Fibroblast of villous mesenchyme (primary cell): ENCODE measurements at regions not wholly inside any gene's neighbourhood (a gene's known extent, or its start where the extent isn't known, plus 50 kb on each side); places are given as distances from the start of the nearest gene placed in this dataset.

ENCODE experiments used
- DNase-seq: peaks from one replicate; pipeline ENCODE4 v3.0.0-alpha.2; 2010; ENCODE audit warnings: low read depth
- H3K4me3 ChIP-seq: 2 replicates; pipeline ENCODE4 v1.5.1; 2011; ENCODE audit warnings: low read depth, mild to moderate bottlenecking, low read length
- CTCF ChIP-seq: IDR thresholded peaks from 2 replicates; pipeline ENCODE4 v1.5.1; 2012; ENCODE audit warnings: low read depth, mild to moderate bottlenecking, low read length; ENCODE audit not compliant: insufficient read depth

- H3K4me3 ChIP-seq, result no peak overlapping the region
- DNase-seq, result no peak
- TF ChIP-seq CTCF, result no peak
These were observed 488.9 kb upstream of the FAT1 start for GRCh38 chr4:187212446-187213080.

GRCh38 chr4:187215438-187215837 lies 491.8 kb upstream of the FAT1 start:
- H3K4me3 ChIP-seq, result no peak overlapping the region
- no peak for DNase-seq
- no peak for TF ChIP-seq CTCF

GRCh38 chr4:187218705-187219245 lies 495.1 kb upstream of the FAT1 start:
- TF ChIP-seq CTCF, result no peak
- peak; percentile 93 for DNase-seq
- H3K4me3 ChIP-seq, result peak overlapping the region; percentile 10

DNA sequence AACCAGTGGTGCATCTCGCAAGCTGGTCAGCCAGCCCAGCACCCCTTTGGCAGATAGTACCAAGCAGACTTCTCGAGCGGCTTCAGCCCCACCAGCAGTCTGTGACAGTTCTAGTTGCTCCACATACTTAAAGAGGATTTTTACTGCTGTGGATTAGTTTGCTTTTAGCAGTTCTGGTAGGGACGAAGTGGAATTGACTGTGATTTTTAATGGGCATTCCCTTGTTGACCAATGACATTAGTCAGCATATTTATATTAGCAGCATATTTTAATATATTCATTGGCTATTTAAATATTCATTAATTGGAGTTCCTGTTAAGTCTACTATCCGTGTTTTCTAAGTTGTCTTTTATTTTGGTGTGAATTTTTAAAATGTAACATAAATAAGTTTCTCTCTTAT lies 500.9 kb upstream of the FAT1 start:
- no peak for TF ChIP-seq CTCF
- no peak overlapping the region for H3K4me3 ChIP-seq
- DNase-seq, result peak; percentile 55

DNA sequence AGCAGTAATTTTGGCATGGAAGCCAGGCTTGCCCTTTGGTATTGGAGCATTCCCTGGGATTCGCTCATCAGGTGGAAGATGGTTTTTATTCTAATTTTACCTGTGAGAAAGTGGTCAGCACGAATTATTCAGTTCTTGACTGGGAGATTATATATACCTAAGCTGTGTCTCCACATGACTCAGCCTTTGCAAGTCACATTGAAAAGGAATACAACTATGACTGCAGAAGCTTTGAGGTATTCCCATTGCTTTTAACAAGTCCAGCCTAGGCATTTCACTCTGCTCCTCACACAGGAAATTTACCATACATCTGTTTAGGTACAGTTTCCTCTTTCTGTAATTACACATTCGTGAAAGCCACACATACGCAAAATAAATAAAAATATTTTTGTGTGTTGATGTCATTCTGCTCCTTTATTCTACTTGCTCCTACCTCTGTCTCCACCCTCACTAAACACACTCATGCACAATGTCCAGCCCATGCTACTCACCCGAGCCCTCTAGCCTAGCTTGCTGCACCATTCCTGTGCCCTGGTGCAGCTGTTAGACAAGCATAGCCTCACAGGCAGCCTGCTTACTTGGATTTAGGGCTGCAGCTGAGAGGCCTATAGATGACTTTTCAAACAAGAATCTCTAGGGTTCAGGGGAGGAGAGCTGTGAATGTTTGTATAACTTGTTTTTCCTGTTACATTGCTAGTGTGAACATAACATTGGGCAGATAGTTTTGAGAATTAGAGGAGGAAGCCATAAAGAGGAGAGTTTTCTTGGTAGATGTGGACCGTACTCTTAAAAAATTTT lies 504.4 kb upstream of the FAT1 start:
- H3K4me3 ChIP-seq, result no peak overlapping the region
- DNase-seq, result peak; percentile 34
- no peak for TF ChIP-seq CTCF

DNA sequence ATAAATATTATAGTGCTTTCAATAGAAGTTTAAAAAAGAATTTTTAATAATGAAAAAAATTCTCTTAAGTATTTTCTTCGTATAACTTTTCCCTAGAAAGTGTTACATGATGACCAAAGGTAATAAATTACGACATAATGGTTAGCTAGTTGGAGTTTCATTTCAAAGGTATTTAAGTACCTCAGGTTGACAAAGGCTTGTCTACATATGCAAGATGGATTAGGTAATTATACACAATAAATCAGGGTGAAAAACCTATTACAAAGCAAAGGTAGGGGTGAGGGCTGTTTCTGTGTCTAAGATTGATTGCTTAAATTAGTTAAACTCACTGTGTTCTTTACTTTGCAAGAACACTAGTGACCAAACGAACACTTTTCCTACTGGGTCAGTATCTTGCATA lies 508.5 kb upstream of the FAT1 start:
- TF ChIP-seq CTCF, result no peak
- no peak for DNase-seq
- no peak overlapping the region for H3K4me3 ChIP-seq
